HEK293T (cell line): ENCODE measurements at regions not wholly inside any gene's neighbourhood (a gene's known extent, or its start where the extent isn't known, plus 50 kb on each side); places are given as distances from the start of the nearest gene placed in this dataset.

Source experiments
- ELF4 ChIP-seq: fragments of 450-650 bp; IDR thresholded peaks from 2 replicates; pipeline ENCODE4 v1.6.1; 2017; ENCODE audit warnings: antibody characterized with exemption
- FOXA1 ChIP-seq: fragments of 450-650 bp; IDR thresholded peaks from 2 replicates; pipeline ENCODE4 v1.6.1; 2016; ENCODE audit warnings: mild to moderate bottlenecking
- FOXM1 ChIP-seq: fragments of 450-650 bp; IDR thresholded peaks from 2 replicates; pipeline ENCODE4 v1.6.1; 2017; ENCODE audit warnings: mild to moderate bottlenecking, borderline replicate concordance
- HDGF ChIP-seq: fragments of 450-650 bp; IDR thresholded peaks from 2 replicates; pipeline ENCODE4 v1.6.1; 2017; ENCODE audit warnings: antibody characterized with exemption, borderline replicate concordance
- NFRKB ChIP-seq: fragments of 450-650 bp; IDR thresholded peaks from 2 replicates; pipeline ENCODE4 v1.6.1; 2016; ENCODE audit warnings: mild to moderate bottlenecking, moderate library complexity
- SP1 ChIP-seq: fragments of 450-650 bp; IDR thresholded peaks from 2 replicates; pipeline ENCODE4 v1.6.1; 2017
- SUZ12 ChIP-seq: fragments of 450-650 bp; IDR thresholded peaks from 2 replicates; pipeline ENCODE4 v1.6.1; 2016; ENCODE audit warnings: mild to moderate bottlenecking

DNA sequence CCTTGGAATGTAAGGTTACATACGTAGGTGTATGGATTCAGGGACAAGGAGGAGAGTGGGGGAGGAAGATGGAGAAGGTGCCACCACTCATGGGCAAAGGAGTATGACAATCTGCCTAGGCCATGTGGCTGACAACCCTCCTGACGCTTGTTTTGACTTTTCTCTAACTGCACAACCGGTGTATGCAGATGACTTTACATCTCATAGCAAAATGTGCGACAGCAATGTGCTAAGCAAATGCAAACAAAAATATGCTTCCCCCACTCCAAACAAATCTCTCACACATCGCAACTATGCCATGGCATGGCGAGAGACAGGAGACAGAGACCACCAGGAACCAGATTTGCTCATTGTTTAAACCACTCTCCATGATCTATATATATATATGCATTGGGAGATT lies 191.8 kb downstream of the BLID start:
- no peak for TF ChIP-seq SP1
- TF ChIP-seq FOXA1, result no peak
- no peak for TF ChIP-seq FOXM1
- TF ChIP-seq HDGF, result no peak
- no peak for TF ChIP-seq SUZ12
- TF ChIP-seq NFRKB, result no peak
- TF ChIP-seq ELF4, result no peak
